Osteoblast (primary cell): ENCODE measurements at regions not wholly inside any gene's neighbourhood (a gene's known extent, or its start where the extent isn't known, plus 50 kb on each side); places are given as distances from the start of the nearest gene placed in this dataset.

ENCODE experiments used
- DNase-seq: peaks from one replicate; pipeline ENCODE4 v3.0.0; 2011; ENCODE audit warnings: low spot score, mixed read lengths; ENCODE audit not compliant: insufficient read length; ENCODE audit errors: missing footprints
- H2AFZ ChIP-seq: 2 replicates; pipeline ENCODE4 v1.6.0; 2011; ENCODE audit warnings: mild to moderate bottlenecking, low read length
- H3K27ac ChIP-seq: 2 replicates; pipeline ENCODE4 v1.5.1; 2011; ENCODE audit warnings: mild to moderate bottlenecking, low read depth, low read length, moderate library complexity
- H3K27me3 ChIP-seq: 2 replicates; pipeline ENCODE4 v1.6.0; 2012; ENCODE audit warnings: mild to moderate bottlenecking, control low read depth, inconsistent platforms, low read length, moderate library complexity; ENCODE audit not compliant: insufficient read depth
- H3K36me3 ChIP-seq: 2 replicates; pipeline ENCODE4 v1.5.1; 2011; ENCODE audit warnings: mild to moderate bottlenecking, low read length, control low read depth, moderate library complexity; ENCODE audit not compliant: insufficient read depth
- H3K4me1 ChIP-seq: 2 replicates; pipeline ENCODE4 v1.5.1; 2011; ENCODE audit warnings: mild to moderate bottlenecking, low read length, control low read depth, moderate library complexity; ENCODE audit not compliant: insufficient read depth
- H3K4me2 ChIP-seq: 2 replicates; pipeline ENCODE4 v1.6.0; 2011; ENCODE audit warnings: mild to moderate bottlenecking, low read length; ENCODE audit not compliant: insufficient read depth
- H3K4me3 ChIP-seq: fragments of 200-600 bp; sonication (generic); 3 replicates; pipeline ENCODE4 v1.5.1; 2012; ENCODE audit warnings: mild to moderate bottlenecking, low read length, inconsistent platforms; ENCODE audit not compliant: insufficient read depth
- H3K79me2 ChIP-seq: 2 replicates; pipeline ENCODE4 v1.6.0; 2012; ENCODE audit warnings: mild to moderate bottlenecking, low read length, control low read depth, inconsistent platforms; ENCODE audit not compliant: insufficient read depth
- H3K9me3 ChIP-seq: 2 replicates; pipeline ENCODE4 v1.5.1; 2011; ENCODE audit warnings: low read depth, low read length, control low read depth
- H4K20me1 ChIP-seq: 2 replicates; pipeline ENCODE4 v1.6.0; 2012; ENCODE audit warnings: mild to moderate bottlenecking, low read length, control low read depth; ENCODE audit not compliant: insufficient read depth
- CTCF ChIP-seq: IDR thresholded peaks from 2 replicates; pipeline ENCODE4 v1.5.1; 2011; ENCODE audit warnings: mild to moderate bottlenecking, low read depth, low read length, moderate library complexity; ENCODE audit errors: extremely low read depth

GRCh38 chr4:22217480-22217879 is 268.9 kb upstream of the KCNIP4 start:
- TF ChIP-seq CTCF, result no peak
- no peak overlapping the region for H2AFZ ChIP-seq

GRCh38 chr4:22216278-22216677 is 267.7 kb upstream of the KCNIP4 start:
- no peaks in the 10 kb centered on the region for H3K79me2 ChIP-seq
- no peak overlapping the region for H2AFZ ChIP-seq
- H3K4me3 ChIP-seq, result no peak overlapping the region
- H3K36me3 ChIP-seq, result no peaks in the 10 kb centered on the region
- no peak overlapping the region for H3K4me2 ChIP-seq
- no peaks in the 10 kb centered on the region for H3K4me1 ChIP-seq
- TF ChIP-seq CTCF, result no peak
- H3K9me3 ChIP-seq, result no peaks in the 10 kb centered on the region
- no peak overlapping the region for H3K27ac ChIP-seq
- H3K27me3 ChIP-seq, result peaks cover 6% of the 10 kb centered on the region
- DNase-seq, result no peak
- no peaks in the 10 kb centered on the region for H4K20me1 ChIP-seq

More at GRCh38 chr4:22217480-22217879, 268.9 kb upstream of the KCNIP4 start:
- Histone ChIP-seq H3K4me3 (no peak overlapping the region), H3K27me3 (peaks cover 6% of the 10 kb centered on the region), H4K20me1 (no peaks in the 10 kb centered on the region), H3K4me1 (no peaks in the 10 kb centered on the region), H3K79me2 (no peaks in the 10 kb centered on the region), H3K4me2 (no peak overlapping the region), H3K9me3 (no peaks in the 10 kb centered on the region), H3K27ac (no peak overlapping the region), H3K36me3 (no peaks in the 10 kb centered on the region)
- no peak for DNase-seq

- H3K27me3 ChIP-seq, result peaks cover 6% of the 10 kb centered on the region
- no peak overlapping the region for H2AFZ ChIP-seq
- no peak for DNase-seq
- no peaks in the 10 kb centered on the region for H3K79me2 ChIP-seq
- H3K36me3 ChIP-seq, result no peaks in the 10 kb centered on the region
- H4K20me1 ChIP-seq, result no peaks in the 10 kb centered on the region
- H3K27ac ChIP-seq, result no peak overlapping the region
- H3K4me3 ChIP-seq, result no peak overlapping the region
- H3K4me1 ChIP-seq, result no peaks in the 10 kb centered on the region
- no peak overlapping the region for H3K4me2 ChIP-seq
- H3K9me3 ChIP-seq, result no peaks in the 10 kb centered on the region
- TF ChIP-seq CTCF, result no peak
These were observed 266.5 kb upstream of the KCNIP4 start for GRCh38 chr4:22215084-22215483.

GRCh38 chr4:22203711-22204011 is 255.1 kb upstream of the KCNIP4 start:
- Histone ChIP-seq H3K27me3 (no peaks in the 10 kb centered on the region), H3K4me1 (no peaks in the 10 kb centered on the region), H3K36me3 (no peaks in the 10 kb centered on the region), H3K4me2 (no peak overlapping the region), H4K20me1 (no peaks in the 10 kb centered on the region), H3K9me3 (no peaks in the 10 kb centered on the region), H2AFZ (no peak overlapping the region), H3K27ac (no peak overlapping the region), H3K79me2 (no peaks in the 10 kb centered on the region), H3K4me3 (no peak overlapping the region)
- TF ChIP-seq CTCF, result no peak
- no peak for DNase-seq
